ENCODE measurements at regions not wholly inside any gene's neighbourhood (a gene's known extent, or its start where the extent isn't known, plus 50 kb on each side); places are given as distances from the start of the nearest gene placed in this dataset.

GRCh38 chr2:76633276-76633921 lies 888.8 kb downstream of the LRRTM4 start:
- no peaks in the 10 kb centered on the region for H3K4me1 Mint-ChIP-seq (ENCODE audit: unreplicated experiment)
- H3K27ac Mint-ChIP-seq = no peak overlapping the region
- no peaks in the 10 kb centered on the region for H3K27me3 Mint-ChIP-seq
- H3K36me3 Mint-ChIP-seq = no peaks in the 10 kb centered on the region
- H3K4me3 Mint-ChIP-seq = no peak overlapping the region
- H3K9me3 Mint-ChIP-seq = peaks cover 9% of the 10 kb centered on the region
- TF ChIP-seq, protein P1, sequence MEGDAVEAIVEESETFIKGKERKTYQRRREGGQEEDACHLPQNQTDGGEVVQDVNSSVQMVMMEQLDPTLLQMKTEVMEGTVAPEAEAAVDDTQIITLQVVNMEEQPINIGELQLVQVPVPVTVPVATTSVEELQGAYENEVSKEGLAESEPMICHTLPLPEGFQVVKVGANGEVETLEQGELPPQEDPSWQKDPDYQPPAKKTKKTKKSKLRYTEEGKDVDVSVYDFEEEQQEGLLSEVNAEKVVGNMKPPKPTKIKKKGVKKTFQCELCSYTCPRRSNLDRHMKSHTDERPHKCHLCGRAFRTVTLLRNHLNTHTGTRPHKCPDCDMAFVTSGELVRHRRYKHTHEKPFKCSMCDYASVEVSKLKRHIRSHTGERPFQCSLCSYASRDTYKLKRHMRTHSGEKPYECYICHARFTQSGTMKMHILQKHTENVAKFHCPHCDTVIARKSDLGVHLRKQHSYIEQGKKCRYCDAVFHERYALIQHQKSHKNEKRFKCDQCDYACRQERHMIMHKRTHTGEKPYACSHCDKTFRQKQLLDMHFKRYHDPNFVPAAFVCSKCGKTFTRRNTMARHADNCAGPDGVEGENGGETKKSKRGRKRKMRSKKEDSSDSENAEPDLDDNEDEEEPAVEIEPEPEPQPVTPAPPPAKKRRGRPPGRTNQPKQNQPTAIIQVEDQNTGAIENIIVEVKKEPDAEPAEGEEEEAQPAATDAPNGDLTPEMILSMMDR (conservative IDR thresholded peaks at IDR 0.05) = no peak
- no peak for DNase-seq (ENCODE audit: extremely low spot score, unreplicated experiment)

DNA sequence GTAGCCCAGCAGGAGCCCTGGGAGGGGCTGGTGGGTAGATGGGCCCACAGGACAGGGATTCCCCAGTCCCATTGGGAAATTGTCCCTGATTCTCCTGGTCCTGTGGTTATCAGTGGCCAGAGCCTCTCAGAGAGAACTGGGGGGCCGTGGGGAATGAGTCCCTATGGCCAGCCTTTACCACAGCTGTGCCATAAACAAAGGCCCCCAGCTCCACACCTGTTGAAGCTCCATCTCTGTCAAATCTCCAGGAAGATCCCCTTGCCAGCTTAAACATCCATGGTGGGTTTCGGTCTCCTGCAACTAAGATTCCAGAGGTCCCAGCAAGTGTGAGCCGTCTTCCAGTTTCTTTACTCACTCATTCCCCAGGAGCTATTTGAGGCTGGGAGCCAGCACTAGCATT lies 897.1 kb downstream of the LRRTM4 start:
- Mint-ChIP-seq H3K27ac (no peak overlapping the region), H3K9me3 (no peaks in the 10 kb centered on the region), H3K27me3 (no peaks in the 10 kb centered on the region), H3K4me1 (ENCODE audit: unreplicated experiment) (no peaks in the 10 kb centered on the region), H3K4me3 (no peak overlapping the region), H3K36me3 (no peaks in the 10 kb centered on the region)
- no peak for DNase-seq (ENCODE audit: extremely low spot score, unreplicated experiment)
- TF ChIP-seq, protein P1 (conservative IDR thresholded peaks at IDR 0.05) = no peak

GRCh38 chr2:76613330-76613729 lies 902.6 kb upstream of the GCFC2 start:
- no peaks in the 10 kb centered on the region for H3K9me3 Mint-ChIP-seq
- no peaks in the 10 kb centered on the region for H3K36me3 Mint-ChIP-seq
- H3K27me3 Mint-ChIP-seq = no peaks in the 10 kb centered on the region
- no peak for DNase-seq (ENCODE audit: extremely low spot score, unreplicated experiment)
- H3K27ac Mint-ChIP-seq = no peak overlapping the region
- no peak overlapping the region for H3K4me3 Mint-ChIP-seq
- TF ChIP-seq, protein P1 (conservative IDR thresholded peaks at IDR 0.05) = no peak
- H3K4me1 Mint-ChIP-seq (ENCODE audit: unreplicated experiment) = peaks cover 4% of the 10 kb centered on the region

DNA sequence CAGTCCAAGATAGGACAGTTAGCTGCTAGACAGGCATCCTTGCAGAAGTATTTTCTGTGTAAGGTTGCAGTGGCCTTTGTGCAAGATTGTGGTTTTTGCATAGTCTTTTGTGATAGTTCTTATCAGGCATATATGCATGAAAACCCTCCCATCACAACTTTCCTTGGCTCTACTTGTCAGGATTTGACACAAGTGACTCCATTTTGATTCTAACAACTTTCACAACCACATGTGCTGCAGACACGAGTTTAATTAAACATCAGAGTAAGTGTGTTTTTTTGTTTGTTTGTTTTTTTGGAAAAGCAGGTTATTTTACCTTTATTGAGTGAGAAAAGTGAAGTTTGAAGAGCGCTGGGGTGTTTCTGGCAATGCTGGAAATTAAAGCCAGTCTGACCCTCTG lies 902.0 kb upstream of the GCFC2 start:
- no peaks in the 10 kb centered on the region for H3K27me3 Mint-ChIP-seq
- TF ChIP-seq, protein P1 (conservative IDR thresholded peaks at IDR 0.05) = no peak
- peaks cover 4% of the 10 kb centered on the region for H3K4me1 Mint-ChIP-seq (ENCODE audit: unreplicated experiment)
- H3K4me3 Mint-ChIP-seq = no peak overlapping the region
- no peak overlapping the region for H3K27ac Mint-ChIP-seq
- no peaks in the 10 kb centered on the region for H3K9me3 Mint-ChIP-seq
- DNase-seq (ENCODE audit: extremely low spot score, unreplicated experiment) = no peak
- no peaks in the 10 kb centered on the region for H3K36me3 Mint-ChIP-seq

DNA sequence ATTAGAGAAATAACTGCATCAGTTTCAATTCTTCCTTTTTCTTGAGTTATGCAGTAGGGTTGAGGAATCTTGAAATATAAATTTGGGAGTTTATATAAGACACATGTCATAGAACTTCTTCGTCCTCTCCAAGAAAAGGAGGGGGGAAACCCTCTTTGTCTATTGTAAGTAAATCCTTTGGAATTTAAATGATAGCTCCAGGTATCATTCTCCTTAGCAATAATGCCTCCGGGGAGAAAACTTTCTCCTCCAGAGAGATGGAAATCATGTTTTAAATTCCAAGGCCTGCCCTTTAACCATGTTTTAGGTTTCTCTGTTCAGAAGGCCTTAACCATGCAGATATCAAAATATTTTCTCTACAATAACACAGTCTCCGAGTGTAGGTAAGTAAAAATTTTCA lies 899.7 kb upstream of the GCFC2 start:
- peaks cover 4% of the 10 kb centered on the region for H3K4me1 Mint-ChIP-seq (ENCODE audit: unreplicated experiment)
- H3K27me3 Mint-ChIP-seq = no peaks in the 10 kb centered on the region
- H3K9me3 Mint-ChIP-seq = no peaks in the 10 kb centered on the region
- no peak overlapping the region for H3K27ac Mint-ChIP-seq
- no peak overlapping the region for H3K4me3 Mint-ChIP-seq
- DNase-seq (ENCODE audit: extremely low spot score, unreplicated experiment) = no peak
- H3K36me3 Mint-ChIP-seq = no peaks in the 10 kb centered on the region
- TF ChIP-seq, protein P1 (conservative IDR thresholded peaks at IDR 0.05) = no peak

Data from type B pancreatic cell (in vitro differentiated cells).